ENCODE measurements at regions not wholly inside any gene's neighbourhood (a gene's known extent, or its start where the extent isn't known, plus 50 kb on each side); places are given as distances from the start of the nearest gene placed in this dataset.

DNA sequence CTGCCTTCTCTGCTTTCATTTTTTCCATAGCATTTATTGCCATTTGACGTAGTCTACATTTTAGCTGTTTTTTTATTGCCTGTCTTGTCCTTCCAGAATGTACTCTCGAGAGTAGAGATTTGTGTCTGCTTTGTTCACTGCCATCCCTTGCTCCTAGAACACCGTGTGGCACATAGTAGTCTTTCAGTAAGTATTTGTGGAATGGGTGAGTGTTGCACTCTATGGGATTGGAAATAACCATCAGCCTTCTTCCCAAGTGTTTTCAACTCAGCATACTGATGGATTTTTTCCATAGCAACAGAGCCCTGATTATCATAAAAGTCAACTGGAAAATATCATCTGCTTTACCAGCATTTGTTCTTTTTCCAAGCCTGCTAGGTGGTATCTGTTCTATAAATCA, 462.6 kb downstream of the ENC1 start:
- no peak for DNase-seq

- no peak for DNase-seq
Measured at GRCh38 chr5:74174366-74174765, 466.2 kb downstream of the ENC1 start.

DNA sequence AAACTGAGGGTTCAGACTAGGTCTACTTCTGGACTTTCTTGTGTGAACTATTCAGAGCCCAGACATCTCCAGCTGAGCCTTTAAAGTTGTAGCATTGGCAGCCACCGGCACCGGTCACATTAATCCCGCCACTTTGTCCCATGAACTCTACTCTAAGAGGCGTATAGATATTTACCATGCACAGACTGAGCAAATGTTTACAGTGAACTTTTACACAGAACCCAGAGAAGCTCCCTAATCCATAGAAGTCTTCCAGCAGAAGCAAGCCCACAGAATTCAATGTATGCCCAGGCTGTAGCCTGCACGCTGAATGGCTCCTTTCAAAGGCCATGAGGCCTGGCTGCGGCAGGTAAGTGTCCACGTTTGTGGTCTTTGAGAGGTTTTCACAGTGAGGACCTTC, 466.9 kb downstream of the ENC1 start:
- DNase-seq: no peak

DNA sequence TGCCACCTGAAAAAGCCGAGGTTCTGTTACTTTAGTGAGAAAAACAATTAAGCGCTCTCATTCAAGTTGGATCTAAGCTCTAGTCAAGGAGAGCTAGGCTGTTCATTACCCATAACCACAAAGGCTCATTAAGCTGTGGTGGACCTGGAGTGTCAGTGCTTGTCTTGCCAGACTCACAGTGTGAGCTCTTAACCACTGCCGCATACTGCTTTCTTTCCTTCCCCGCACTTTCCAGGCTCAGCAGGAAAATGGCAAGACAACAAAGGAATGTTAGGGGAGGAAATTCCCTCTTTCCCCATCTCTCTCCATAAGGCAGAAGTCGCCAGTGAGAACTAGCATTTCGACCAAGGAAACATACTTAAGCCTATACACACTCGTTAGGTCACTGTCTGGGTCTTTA, 467.3 kb downstream of the ENC1 start:
- DNase-seq: peak; percentile 77

DNA sequence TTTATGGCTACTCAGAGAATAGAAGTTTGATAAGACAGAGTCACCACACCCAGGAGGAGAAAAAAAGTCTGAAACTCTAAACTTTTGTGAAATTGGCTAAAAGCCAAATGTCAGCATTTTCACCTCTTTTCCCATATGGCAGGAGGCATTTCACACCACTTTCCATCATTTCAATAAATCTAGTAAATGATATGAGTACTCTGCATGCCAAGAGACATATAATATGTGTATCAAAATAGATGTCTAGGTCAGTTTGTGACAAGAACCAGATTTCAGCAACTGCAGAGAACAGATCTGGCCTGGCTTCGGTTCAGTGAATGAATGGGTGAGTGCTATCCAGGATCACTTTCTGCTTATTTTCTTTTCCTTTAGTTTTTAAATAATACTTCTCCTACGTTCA, 470.8 kb downstream of the ENC1 start:
- DNase-seq: no peak

DNA sequence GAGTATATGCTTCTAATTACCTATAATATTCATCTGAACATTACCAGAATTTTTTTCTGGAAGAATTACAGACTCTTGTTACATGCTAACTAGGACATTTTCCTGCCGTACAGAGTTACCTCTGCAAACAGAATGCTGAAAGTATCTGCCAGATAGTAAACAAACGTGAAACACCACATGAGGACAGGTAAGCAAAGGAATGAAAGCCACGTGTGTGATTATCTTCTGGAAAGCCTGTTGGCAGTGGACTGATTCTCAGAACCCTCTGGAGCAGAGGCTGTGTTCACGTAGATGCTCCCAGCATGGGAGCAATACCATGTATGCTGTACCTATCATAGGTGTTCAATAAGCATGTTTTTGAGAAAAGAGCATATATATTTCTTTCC, 472.6 kb downstream of the ENC1 start:
- no peak for DNase-seq

GRCh38 chr5:74167206-74167929, 473.2 kb downstream of the ENC1 start:
- no peak for DNase-seq

DNA sequence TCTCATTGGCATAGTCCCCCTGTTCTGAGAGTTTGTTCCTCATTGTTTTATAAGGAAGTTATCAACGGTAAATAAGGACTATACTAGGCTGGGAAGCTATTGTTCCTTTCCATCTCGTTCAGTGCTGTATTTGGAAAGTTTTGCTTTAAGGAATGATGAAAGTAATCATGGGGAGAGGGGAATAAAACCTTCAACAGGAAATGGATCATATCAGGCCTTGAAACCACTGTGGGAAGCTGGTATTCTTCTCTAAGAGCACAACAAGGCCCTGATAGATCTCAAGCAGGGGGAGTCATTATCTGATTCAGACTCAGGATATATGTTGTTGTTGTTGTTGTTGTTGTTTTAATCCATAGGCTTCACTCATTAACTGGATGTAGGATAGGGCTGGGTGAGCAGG, 474.5 kb downstream of the ENC1 start:
- no peak for DNase-seq

DNA sequence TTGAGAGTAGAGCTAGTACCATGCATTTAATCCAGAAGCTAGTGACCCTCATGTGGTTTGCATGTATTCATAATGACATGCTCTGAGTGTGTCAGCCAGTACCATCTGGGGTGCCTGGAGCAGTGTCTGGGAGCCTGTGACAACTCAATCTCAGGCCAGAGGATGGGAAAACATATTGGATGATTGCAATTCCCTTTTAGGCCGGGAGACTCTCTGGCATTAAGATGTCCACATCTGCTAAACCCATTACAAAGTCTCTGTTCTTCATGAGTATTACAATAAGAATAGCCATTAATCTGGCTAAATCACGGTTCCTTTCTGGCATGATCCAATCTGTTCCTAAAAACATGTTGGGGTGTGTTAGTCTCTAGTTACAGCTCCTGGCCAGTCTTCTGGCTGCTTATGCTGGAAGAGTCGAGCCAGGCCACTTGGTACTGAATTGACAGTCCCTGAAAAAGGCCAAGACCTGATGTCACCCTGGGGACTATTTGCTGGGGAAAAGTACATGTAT, 475.7 kb downstream of the ENC1 start:
- DNase-seq: no peak

GRCh38 chr5:74162524-74162923, 478.0 kb downstream of the ENC1 start:
- DNase-seq: no peak

DNA sequence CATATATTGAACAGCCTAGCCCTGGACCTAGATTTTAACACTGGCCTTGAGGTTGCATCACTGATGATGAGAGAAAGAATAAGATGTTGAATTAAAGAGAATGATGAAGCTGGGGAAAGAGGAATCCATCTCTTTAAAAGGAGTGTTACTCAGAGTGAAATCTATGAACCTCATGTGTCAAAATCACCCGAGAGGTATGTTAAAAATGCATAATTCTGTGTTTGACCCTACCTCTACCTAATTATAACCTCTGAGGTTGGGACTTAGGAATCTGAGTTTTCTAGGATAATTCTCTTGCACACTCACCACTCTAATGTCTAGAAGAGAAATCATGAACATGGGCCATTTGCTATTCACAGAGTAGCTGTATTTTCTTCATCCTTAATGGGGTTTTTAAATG, 479.4 kb downstream of the ENC1 start:
- no peak for DNase-seq

DNA sequence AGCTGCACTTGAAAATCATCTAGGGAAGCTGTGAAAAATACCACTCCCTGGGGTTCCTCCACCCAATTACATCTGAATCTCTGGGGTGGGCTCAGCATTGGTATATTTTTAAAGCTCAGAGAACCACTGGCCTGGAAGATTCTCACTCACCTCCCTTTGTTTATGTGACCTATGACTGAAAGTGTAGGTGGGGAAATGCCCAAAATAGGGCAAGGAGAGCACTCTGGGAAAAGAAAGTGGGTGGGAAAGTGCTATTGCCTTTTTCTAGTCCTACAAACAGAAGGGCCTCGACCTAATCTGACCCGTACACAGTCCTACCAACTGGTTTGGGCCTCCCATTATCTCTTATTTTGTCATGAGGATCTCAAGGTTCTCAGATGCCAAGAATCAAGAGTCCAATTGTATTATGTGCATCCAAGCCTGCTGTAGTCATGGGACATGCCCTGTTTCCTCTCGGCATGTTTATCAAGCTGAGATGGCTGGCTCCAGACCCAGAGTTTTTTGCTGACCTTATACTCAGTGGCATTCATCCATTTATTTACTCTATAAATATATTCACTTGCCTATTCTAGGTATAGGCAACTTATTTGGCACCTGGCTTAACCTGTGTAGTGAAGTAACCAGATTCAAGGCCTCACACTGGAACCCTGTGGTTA, 483.7 kb downstream of the ENC1 start:
- DNase-seq: no peak

GRCh38 chr5:74155501-74155900, 485.0 kb downstream of the ENC1 start:
- DNase-seq: no peak

GRCh38 chr5:74154526-74154925, 486.0 kb downstream of the ENC1 start:
- DNase-seq: no peak

- DNase-seq: no peak
Measured at GRCh38 chr5:74153255-74153790, 487.2 kb downstream of the ENC1 start.

GRCh38 chr5:74152625-74153254, 487.8 kb downstream of the ENC1 start:
- no peak for DNase-seq

DNA sequence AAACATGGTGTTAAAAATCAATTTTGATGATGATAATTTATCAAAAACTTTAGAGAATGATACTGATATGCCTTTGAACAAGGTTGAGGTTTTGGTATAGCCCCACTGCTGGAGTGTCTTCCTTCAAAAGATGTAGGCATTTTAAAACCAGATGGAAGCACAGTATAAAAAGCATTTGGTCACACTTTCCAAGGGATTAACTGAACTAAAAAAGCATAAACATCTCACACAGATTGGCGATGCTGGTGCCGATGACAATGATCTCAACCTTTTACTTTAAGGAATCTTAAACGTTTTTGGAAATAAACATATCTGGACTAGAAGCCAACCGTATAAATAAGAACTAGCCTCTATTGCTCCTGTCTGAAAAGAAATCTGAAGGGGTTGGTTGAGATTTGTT, 488.4 kb downstream of the ENC1 start:
- no peak for DNase-seq

DNA sequence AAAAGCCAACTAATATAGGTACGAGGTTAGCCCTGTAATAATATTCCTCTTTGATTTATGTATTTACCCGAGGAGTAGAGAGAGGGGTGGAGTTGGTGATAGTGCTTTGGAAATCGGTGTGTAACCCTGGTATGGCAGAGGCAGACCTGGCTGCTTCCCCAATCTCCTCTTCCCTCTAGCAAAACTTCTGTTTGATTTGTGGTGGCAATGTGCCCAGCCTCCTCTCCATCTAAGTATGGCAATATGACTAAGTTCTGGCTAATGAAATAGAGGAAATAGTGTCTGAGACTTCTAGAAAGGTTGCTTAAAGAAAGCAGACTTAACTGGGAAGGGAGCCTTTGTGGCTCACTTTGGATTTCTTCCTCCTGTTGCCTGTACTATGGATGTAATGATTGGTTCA, 491.1 kb downstream of the ENC1 start:
- DNase-seq: no peak

- DNase-seq: no peak
Measured at GRCh38 chr5:74148321-74148720, 492.2 kb downstream of the ENC1 start.

DNA sequence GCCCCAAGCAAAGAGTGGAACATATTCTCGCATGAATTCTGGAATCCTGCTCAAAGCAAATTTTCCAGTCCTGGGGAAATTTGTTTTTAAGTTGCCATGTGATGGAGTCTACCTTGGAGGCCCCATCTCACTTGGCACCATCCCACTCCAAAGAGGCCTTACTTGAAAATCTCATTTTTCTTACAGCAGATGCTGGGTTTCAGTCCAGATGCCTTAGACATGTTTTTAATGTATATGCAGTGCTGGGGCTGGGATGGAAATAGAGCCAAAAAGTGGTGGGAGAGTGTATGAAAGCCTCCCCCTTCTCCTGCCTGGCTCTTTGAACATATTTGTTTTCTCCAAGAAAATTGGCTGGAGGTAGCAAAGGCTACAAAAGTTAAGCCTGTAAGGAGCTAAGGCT, 493.7 kb downstream of the ENC1 start:
- DNase-seq: no peak

GRCh38 chr5:74145951-74146350, 494.6 kb downstream of the ENC1 start:
- no peak for DNase-seq

GRCh38 chr5:74143721-74144330, 496.7 kb downstream of the ENC1 start:
- DNase-seq: no peak

DNA sequence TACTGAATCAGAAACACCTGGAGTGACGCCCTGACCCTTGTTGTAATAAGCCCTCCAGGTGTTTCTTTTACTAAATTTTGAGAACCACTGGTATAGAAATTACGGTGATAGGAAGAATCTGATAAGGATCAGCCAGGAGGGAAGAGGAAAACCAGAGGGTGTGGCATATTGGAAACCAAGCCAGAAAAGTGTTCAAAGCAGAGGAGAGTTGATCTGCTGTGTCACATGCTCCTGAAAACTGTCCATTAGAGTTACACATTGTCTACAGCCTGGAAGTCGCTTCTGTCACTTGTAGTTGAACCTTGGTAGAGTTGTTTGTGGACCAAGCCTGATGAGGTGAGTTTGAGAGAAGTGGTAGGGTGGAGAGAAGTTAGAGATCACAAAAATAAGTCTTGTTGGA, 497.4 kb downstream of the ENC1 start:
- DNase-seq: no peak

GRCh38 chr5:74141053-74141452, 499.5 kb downstream of the ENC1 start:
- no peak for DNase-seq
